DMS114 treated with DMSO at 0.1 percent for 48 hours (cell line): ENCODE measurements at regions not wholly inside any gene's neighbourhood (a gene's known extent, or its start where the extent isn't known, plus 50 kb on each side); places are given as distances from the start of the nearest gene placed in this dataset.
A peak's percentile ranks its signal among the peaks of the same experiment; 100 is the strongest.
"Not testable (repeated sequence)": the region's sequence is repeated elsewhere in the genome, so short reads cannot be mapped to it uniquely, and the experiment has no call there.

Experiments
- DNase-seq: peaks from one replicate; lab custom pipeline; 2025; ENCODE audit not compliant: unreplicated experiment; lab: John Stamatoyannopoulos, UW

- DNase-seq: not testable (repeated sequence)
These were observed 138.9 kb upstream of the TMEM229A start for GRCh38 chr7:124171812-124172211.

- DNase-seq: peak; percentile 3
These were observed 138.2 kb upstream of the TMEM229A start for GRCh38 chr7:124171068-124171467.

GRCh38 chr7:124168616-124169015 is 135.7 kb upstream of the TMEM229A start:
- no peak for DNase-seq

DNA sequence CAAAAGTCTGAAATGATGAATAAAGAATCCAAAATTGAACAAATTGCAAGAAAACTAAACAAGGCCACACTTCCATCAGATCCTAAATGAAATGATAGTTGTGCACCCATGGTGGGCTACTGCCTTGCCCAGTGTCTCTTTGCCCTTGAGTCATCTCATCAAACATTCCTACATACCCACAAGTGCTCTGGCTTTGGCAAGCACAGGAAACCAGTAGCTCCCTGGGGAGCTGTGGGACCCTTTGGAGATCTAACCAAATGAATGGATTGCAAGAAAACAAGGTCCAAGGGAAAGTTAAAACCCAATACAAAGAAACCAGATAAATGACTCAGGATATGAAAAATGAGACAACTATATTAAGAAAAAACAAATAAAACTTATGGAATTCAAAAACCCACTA is 129.8 kb upstream of the TMEM229A start:
- no peak for DNase-seq

DNA sequence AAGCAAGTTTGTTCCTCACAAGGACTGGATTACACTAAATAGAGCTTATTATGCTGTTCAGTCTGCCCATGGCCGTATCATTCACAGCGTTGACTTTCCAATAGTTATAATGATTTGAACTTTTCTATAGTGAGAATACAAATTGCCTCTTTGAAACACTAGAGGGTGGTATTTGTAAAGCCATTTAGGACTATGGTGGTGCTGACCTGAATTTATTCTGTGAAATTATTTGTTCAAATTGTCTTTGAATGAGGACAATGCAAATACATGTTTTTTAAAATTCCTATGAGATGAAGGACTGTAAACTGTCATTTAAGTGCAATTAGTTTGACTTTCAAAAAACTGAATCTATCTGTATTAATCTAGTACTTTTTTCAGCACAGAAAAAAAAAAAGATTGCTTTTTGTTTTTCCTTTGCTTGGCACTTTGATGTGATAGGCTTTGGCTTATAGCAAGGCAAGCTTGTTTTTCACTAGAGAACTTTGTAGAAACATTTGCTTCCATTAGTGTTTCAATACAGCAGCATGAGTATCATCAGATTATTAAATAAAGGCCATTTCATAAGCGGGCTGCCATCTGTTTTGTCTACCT is 122.7 kb upstream of the TMEM229A start:
- DNase-seq: peak; percentile 25

DNA sequence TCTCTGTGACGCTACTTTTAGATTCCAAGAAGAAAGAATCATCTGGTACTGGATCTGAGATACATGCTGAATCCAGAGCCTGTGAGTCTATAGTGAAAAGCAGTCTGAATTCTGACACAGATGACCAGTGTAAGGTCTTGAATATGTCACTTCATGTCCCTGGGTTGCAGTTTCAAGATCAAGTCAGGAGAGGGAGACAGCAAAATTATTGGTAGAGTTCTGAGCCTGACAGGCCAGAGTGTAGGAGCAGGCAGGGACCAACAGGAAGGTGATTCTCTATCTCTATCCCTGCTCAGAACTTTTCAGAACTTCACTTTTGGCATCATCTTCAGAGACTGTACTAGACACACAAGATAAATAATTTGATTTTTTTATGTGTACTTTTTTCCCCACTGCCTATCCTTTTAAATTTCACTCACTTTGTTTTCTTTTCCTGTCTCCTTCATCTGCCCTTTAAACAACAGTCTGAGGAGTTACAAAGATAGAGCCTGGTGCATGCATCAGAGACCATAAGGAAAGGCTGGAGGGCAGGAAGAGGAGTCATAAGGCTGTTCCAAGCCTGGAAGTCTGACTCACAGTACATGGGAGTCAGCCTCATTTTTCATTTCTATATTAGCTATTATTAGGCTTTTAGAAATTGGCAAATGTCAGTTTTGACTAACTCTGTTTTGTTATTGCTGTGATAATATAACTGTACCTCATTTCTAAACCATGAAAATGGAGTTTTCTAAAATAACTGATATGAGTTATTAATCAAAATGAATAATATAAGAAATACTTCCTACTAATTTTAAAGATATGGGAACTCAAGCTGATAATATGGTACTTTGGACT is 120.2 kb upstream of the TMEM229A start:
- DNase-seq: peak; percentile 11

- no peak for DNase-seq
These were observed 104.8 kb upstream of the TMEM229A start for GRCh38 chr7:124137664-124138063.

DNA sequence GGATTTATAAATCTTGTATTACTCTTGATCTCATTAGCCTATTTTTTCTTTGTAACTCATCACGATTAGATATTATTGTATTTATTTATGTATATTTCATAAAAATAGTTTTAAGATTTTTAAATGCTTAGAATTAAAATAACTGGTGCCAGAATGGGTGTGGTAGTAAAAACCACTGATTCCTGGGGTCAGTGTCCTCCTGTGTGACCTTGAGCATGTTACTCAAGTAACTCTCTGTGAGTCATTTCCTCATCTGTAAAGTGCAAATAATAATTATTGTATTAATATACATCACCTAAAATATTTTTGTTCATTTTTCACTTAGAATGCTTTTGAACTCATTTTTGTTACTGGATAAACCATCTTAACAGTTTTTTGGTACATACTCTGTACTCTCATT is 91.3 kb upstream of the TMEM229A start:
- DNase-seq: no peak

DNA sequence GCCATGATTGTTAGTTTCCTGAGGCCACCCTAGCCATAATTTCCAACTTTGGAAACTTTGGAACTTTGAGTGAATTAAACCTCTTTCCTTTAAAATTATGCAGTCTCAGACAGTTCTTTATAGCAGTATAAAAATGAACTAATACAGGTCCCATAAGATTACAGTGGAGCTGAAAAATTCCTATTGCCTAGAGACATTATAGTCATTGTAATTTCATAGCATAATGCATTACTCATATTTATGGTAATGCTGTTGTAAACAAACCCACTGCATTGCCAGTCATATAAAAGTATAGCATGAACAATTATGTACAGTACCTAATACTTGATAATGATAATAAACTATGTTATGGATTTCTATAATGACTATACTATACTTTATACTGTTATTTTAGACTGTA is 88.0 kb upstream of the TMEM229A start:
- DNase-seq: no peak

- DNase-seq: no peak
These were observed 80.2 kb upstream of the TMEM229A start for GRCh38 chr7:124113045-124113444.

GRCh38 chr7:124106575-124106974 is 73.7 kb upstream of the TMEM229A start:
- DNase-seq: no peak

GRCh38 chr7:124101173-124101768 is 68.4 kb upstream of the TMEM229A start:
- no peak for DNase-seq

DNA sequence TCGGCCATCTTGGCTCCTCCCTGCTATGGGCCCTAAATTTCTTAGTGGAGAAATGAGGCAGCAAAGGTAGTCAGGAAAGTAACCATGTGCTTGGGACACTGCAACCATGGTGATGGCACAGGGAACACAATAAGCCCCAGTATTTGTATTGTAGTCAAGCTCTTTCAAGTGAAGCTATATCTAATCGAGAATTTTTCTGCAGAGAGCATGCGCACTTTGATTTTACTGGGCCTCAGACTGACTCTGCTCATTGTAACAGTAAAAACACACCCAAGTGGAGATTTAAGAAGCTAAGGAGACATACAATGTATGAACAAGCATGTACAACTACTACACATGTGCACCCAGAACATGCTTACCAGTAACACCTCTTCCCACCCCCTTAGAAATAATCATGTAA is 67.3 kb upstream of the TMEM229A start:
- DNase-seq: no peak

- DNase-seq: not testable (repeated sequence)
These were observed 66.7 kb upstream of the TMEM229A start for GRCh38 chr7:124099585-124099984.

DNA sequence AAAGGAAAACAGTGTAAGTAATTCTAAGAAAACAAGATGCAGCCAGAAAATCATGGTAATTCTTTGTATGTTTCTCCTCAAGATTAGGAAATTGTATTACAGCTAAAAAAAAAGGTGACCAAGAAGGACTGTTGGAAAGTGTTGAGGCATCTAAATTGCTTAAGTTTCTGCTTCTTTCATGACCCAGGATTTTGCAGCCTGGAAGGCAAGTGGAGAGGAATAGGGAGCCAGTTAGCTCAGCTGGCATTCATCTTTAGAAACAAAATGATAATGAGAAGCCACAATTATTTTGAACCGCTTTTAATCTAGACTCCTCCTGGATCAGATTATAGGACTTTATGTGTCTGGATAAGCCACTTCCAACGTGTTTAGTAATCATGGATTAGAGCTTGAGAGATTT is 56.8 kb upstream of the TMEM229A start:
- no peak for DNase-seq

DNA sequence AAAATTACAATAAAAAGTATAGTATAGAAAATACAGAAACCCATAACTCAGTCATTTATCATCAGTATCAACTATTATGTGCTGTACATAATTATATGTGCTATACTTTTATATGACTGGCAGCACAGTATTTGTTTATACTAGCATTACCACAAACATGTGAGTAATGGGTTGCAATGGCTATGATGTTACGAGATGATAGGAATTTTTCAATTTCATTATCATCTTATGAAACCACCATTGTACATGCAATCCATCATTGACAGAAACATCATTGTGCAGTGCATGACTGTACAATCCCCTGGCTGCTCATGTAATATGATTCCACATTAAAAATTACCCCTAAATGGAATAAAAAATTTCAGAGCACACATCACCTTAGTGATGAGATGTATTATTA is 55.7 kb upstream of the TMEM229A start:
- no peak for DNase-seq

GRCh38 chr7:124086843-124087242 is 54.0 kb upstream of the TMEM229A start:
- no peak for DNase-seq

GRCh38 chr7:124085179-124085578 is 52.3 kb upstream of the TMEM229A start:
- no peak for DNase-seq

- DNase-seq: no peak
These were observed 51.2 kb upstream of the TMEM229A start for GRCh38 chr7:124084024-124084423.
